Right cardiac atrium (tissue), 5 donors: ENCODE measurements at regions not wholly inside any gene's neighbourhood (a gene's known extent, or its start where the extent isn't known, plus 50 kb on each side); places are given as distances from the start of the nearest gene placed in this dataset.

ENCODE experiments used
- ATAC-seq, 2 donors: fragments of 200-7000 bp; cut with Tn5 transposase; one replicate each; pipeline versions ENCODE4 v1.8.0 to v1.9.1; 2020; ENCODE audit warnings: moderate library complexity in 2 of 2, mild to moderate bottlenecking in 1 of 2
- DNase-seq, 3 donors: peaks; one replicate each; pipeline ENCODE4 v3.0.0-alpha.2; 2020
- H3K27ac ChIP-seq: one replicate; pipeline ENCODE4 v1.5.1; 2013; ENCODE audit warnings: mild to moderate bottlenecking, low read length, control low read depth, moderate library complexity
- H3K27me3 ChIP-seq: one replicate; pipeline ENCODE4 v1.6.1; 2013; ENCODE audit not compliant: control insufficient read depth, insufficient read depth
- H3K4me1 ChIP-seq: one replicate; pipeline ENCODE4 v1.6.1; 2013; ENCODE audit warnings: low read length; ENCODE audit not compliant: control insufficient read depth, insufficient read depth
- H3K4me3 ChIP-seq: one replicate; pipeline ENCODE4 v1.5.1; 2013; ENCODE audit warnings: low read length, control low read depth
- H3K9me3 ChIP-seq: one replicate; pipeline ENCODE4 v1.6.1; 2013; ENCODE audit warnings: low read length; ENCODE audit not compliant: control insufficient read depth
- WGBS: extraction: QIAGEN DNeasy Blood & Tissue Kit; methylation state at CpG from one replicate; pipeline ENCODE4 v1.1.7; 2013; 5-methylcytosine and 5-hydroxymethylcytosine counted together
- intact Hi-C, 4 donors: fragments of 100-400 bp; cut with DNase I; formaldehyde crosslinking; loops; one replicate each; pipeline versions ENCODE4 v1.11.0 to v1.14.0; 2022 to 2023
- donor health status: healthy with polysubstance abuse.
- donor health status: DM: no; HTN: yes; CAD: no.
- donor health status: DM: no; HTN: no; CAD: no.
- donor health status: DM: no; HTN: yes; CAD: no; lungs with severe emphysema.
- donor health status: DM: yes; HTN: yes; CAD: no.

DNA sequence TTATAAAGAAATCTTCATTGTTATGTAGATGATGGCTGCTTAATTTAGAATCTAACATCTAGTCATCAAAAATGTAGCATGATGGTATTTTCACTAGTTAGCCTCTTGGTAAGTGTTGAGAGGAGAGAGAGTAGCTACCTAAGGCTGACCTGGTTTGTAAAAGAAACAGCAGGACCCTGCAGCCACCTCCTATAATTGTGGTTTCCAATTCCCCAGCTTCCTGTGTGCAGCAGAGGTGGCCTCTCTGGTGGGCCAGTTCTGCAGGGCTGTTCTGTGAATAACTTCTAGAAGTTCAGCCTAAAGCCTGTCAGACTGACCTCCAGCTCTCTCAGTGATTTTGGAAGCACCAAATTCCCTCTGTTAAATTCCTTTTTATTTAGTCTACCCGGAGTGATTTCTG, 246.4 kb upstream of the LRRC7 start:
- intact Hi-C loops = no loop called here

DNA sequence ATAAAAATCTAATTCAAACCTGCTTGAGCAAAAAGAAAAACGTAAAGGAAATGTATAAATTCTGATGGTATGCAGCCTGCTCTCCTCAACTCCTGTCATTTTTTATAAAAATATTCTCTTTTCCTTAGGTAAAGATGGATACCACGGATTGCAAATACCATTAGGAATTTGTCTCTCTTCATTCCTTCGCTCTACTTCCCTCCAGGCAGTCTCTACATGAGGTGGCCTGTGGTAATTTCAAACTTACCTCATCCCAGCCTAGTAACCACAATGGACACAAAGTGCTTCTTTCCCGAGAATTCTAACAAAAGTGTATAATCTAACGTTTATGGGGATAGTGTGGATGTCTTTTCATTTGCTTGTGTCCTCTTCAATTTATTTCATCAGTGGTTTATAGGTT, 239.5 kb upstream of the LRRC7 start:
- H3K27me3 ChIP-seq = no peaks in the 10 kb centered on the region
- intact Hi-C loops = no loop called here
- DNase-seq = no peak
- no peaks in the 10 kb centered on the region for H3K4me1 ChIP-seq
- H3K9me3 ChIP-seq = no peaks in the 10 kb centered on the region
- ATAC-seq = no peak
- 76% methylated on average over 5 of the region's 5 CpGs for WGBS
- no peak overlapping the region for H3K4me3 ChIP-seq
- no peak overlapping the region for H3K27ac ChIP-seq

More for the DNA sequence above, 246.4 kb upstream of the LRRC7 start:
- Histone ChIP-seq H3K4me1 (no peaks in the 10 kb centered on the region), H3K9me3 (no peaks in the 10 kb centered on the region), H3K4me3 (no peak overlapping the region), H3K27me3 (no peaks in the 10 kb centered on the region), H3K27ac (no peak overlapping the region)
- DNase-seq (no peak), ATAC-seq (no peak)
- WGBS = 65% methylated on average over 1 of the region's 1 CpG

DNA sequence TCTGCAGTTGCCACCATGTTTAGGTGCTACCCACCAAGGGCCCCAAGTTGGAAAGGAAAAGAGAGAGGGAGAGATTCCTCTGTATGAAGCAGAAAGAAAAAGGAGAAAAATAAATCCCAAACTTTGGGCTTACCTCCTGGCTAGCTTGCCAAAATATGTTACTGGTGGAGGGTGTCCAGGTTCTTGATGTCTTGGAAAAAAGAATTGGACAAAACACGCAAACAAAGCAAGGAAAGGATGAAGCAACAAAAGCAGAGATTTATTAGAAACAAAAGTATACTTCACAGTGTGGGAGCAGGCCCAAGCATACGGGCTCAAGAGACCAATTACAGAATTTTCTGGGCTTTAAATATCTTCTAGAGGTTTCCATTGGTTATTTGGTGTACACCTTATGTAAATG, 204.5 kb upstream of the LRRC7 start:
- H3K27ac ChIP-seq = no peak overlapping the region
- DNase-seq (no peak), ATAC-seq (no peak)
- 71% methylated on average over 2 of the region's 2 CpGs for WGBS
- no peaks in the 10 kb centered on the region for H3K9me3 ChIP-seq
- H3K4me1 ChIP-seq = no peaks in the 10 kb centered on the region
- intact Hi-C loops = no loop called here
- H3K4me3 ChIP-seq = no peak overlapping the region
- H3K27me3 ChIP-seq = no peaks in the 10 kb centered on the region

DNA sequence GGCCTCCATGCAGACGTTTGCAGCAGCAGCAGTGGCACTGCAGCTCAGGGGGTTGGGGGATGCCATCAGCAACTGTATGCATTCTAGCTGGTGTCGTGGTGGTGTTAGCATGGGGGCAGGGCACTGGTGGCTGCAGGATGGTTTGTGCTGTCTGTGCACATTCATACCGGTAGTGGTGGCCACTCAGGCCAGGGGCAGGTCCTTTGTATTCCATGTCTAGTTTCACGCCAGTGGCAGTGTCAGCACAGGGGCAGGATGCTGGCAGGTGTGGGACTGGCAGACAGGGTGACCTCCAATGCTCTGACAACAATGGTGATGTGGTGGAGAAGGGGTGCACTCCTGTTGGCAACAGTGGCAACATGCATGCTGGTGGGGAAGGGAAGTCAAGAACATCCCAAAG, 194.2 kb upstream of the LRRC7 start:
- Histone ChIP-seq H3K27ac (no peak overlapping the region), H3K9me3 (no peaks in the 10 kb centered on the region), H3K4me1 (no peaks in the 10 kb centered on the region), H3K4me3 (no peak overlapping the region), H3K27me3 (no peaks in the 10 kb centered on the region)
- peak in 1 of 2 donors; percentile 31 for ATAC-seq
- WGBS = 79% methylated on average over 4 of the region's 4 CpGs
- intact Hi-C loops = no loop called here
- peak in 1 of 3 donors; percentile 21 for DNase-seq

DNA sequence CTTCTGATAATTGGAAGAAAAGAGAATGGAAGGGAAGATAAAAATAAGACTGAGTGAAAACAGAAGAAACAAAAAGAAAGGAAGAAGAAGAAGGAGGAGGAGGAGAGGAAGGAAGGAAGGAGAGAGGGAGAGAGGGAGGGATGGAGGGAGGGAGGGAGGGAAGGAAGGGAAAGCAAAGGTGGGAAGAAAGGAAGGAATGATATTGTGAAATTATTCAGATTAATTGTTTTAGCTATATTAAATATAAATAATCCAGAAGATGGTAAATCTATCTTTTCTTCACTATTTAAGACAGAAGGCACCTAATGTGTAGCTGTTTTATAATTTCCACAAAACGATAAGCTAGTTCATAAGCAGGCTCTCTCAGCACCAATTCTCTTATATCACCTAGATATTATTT, 191.3 kb upstream of the LRRC7 start:
- no peak for ATAC-seq
- intact Hi-C loops = no loop called here
- H3K4me3 ChIP-seq = no peak overlapping the region
- 86% methylated on average over 1 of the region's 1 CpG for WGBS
- no peak overlapping the region for H3K27ac ChIP-seq
- DNase-seq = no peak
- H3K27me3 ChIP-seq = no peaks in the 10 kb centered on the region
- no peaks in the 10 kb centered on the region for H3K9me3 ChIP-seq
- H3K4me1 ChIP-seq = no peaks in the 10 kb centered on the region

DNA sequence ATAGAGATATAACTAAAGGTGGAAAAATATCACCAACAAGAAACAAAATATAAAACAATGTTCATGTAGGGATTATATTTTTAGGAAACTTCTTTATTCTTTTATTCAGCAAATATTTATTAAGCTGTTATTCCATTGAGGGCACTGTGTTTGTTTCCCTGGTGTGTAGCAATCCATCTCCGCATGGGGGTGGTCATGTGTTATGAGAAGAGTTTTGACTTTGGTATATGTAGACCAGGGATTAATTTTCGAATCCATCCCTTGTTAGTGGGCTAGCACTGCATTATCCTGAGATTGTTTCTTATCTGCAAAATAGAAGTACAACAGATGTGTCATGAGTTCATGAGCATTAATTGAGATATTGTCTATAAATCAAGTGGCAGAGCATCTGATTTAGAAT, 190.2 kb upstream of the LRRC7 start:
- DNase-seq (no peak), ATAC-seq (no peak)
- H3K4me1 ChIP-seq = no peaks in the 10 kb centered on the region
- H3K9me3 ChIP-seq = no peaks in the 10 kb centered on the region
- H3K4me3 ChIP-seq = no peak overlapping the region
- no peak overlapping the region for H3K27ac ChIP-seq
- H3K27me3 ChIP-seq = no peaks in the 10 kb centered on the region
- 62% methylated on average over 2 of the region's 2 CpGs for WGBS
- intact Hi-C loops = no loop called here

DNA sequence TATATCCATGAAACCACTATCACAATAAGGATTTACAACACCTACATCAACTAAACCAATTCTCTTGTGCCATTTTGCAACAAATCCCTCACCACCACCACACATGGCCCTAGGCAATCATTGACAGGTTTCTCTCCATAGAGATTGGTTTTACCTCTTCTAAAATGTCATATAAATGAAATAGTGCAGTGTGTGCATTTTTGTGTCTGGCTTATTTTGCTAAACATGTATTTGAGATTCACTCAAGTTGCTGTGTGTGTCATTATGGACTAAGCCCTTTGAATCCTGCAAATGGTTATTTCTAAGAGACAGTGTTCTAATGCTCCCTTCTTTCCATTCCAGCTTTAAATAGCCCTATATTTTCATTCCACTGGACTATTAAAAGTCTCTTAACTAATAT, 179.7 kb upstream of the LRRC7 start:
- Histone ChIP-seq H3K4me1 (no peaks in the 10 kb centered on the region), H3K9me3 (no peaks in the 10 kb centered on the region), H3K27me3 (no peaks in the 10 kb centered on the region), H3K4me3 (no peak overlapping the region), H3K27ac (no peak overlapping the region)
- intact Hi-C loops = no loop called here
- ATAC-seq (no peak), DNase-seq (no peak)

DNA sequence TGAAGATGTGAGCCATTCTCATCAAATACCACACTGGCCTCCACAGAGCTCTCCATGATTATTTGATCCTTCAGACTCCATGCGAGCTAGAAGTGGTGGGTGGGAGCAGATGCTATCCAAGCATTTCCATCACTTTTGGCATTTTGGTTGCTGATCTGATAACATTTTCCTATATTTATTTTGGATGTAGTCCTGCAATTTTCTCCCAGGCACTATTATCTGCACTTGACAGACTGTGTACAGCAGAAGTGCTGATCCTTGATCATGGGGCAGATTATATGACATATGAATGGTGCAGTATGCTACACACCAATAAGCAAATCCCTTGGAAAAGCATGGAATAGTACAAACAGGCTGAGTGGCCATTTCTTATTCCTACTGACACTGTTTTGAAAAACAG, 167.6 kb upstream of the LRRC7 start:
- Histone ChIP-seq H3K4me1 (no peaks in the 10 kb centered on the region), H3K27me3 (no peaks in the 10 kb centered on the region), H3K4me3 (no peak overlapping the region), H3K27ac (no peak overlapping the region), H3K9me3 (no peaks in the 10 kb centered on the region)
- 69% methylated on average over 1 of the region's 1 CpG for WGBS
- intact Hi-C loops = no loop called here
- ATAC-seq (no peak), DNase-seq (no peak)

DNA sequence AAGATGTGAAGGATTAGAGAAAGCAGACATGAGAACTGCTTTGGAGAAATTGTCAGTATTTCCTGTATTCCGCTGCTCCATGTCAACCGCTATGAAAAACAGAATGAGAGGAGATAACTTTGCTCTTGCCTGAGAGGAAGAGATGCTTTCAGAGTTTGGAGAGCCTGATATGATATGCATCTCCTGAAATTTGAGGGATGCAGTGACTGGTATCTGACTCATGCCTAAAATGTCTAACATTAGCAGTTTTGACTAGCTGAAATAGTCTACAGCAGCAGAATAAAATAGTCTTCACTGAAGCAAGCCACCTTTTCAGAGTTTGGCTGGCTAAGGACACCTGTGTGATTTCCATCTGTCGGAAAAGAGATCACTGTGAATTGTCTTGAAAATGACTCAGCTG, 165.8 kb upstream of the LRRC7 start:
- Histone ChIP-seq H3K4me3 (no peak overlapping the region), H3K4me1 (no peaks in the 10 kb centered on the region), H3K9me3 (no peaks in the 10 kb centered on the region), H3K27me3 (no peaks in the 10 kb centered on the region), H3K27ac (no peak overlapping the region)
- DNase-seq (no peak), ATAC-seq (no peak)
- intact Hi-C loops = no loop called here
- WGBS = 82% methylated on average over 3 of the region's 3 CpGs

DNA sequence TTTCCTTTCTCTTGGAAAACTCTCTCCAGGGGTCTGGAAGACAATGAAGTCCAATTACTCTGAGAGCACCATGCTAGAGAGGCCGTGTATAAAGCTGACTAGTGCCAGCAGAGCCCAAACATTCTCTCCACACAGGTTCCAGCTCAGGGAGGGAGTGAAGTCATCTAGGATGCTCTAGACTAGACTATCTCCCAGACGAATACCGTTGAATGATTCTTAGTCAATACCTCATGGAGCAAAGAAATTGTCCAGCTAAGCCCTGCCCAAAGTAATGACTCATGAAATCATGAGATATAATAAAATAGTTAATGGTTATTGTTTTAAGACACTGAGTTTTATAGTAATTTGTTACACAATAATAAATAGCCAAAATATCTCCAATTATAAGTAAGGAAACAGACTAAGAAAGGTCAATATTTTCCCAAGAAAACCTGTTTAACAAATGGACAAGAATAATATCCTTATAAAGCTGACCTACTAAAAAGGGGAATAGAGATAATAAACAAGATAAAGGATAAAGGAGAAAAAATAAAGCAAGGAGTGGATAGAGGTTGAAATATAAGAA, 163.9 kb upstream of the LRRC7 start:
- no peak overlapping the region for H3K27ac ChIP-seq
- 74% methylated on average over 3 of the region's 3 CpGs for WGBS
- H3K9me3 ChIP-seq = no peaks in the 10 kb centered on the region
- H3K27me3 ChIP-seq = no peaks in the 10 kb centered on the region
- DNase-seq (no peak), ATAC-seq (no peak)
- intact Hi-C loops = no loop called here
- no peaks in the 10 kb centered on the region for H3K4me1 ChIP-seq
- no peak overlapping the region for H3K4me3 ChIP-seq

DNA sequence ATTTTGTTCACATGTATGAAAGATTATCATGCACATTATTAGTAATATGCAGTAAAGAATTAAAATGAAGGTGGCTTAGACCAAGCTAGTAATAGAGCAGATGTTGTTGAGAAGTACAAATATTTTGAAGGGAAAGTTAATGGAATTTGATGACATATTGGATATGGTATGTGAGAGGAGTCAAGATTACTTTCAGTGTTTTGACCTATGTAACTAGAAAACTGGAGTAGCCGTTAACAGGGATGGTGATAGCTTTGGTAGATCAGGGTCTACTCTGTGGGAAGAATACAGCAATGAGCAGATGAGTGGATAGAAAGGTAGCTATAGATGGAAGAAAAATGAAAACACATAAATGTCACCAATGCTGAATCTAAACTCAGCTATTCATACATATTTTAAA, 163.2 kb upstream of the LRRC7 start:
- WGBS = 36% methylated on average over 1 of the region's 1 CpG
- intact Hi-C loops = no loop called here
- Histone ChIP-seq H3K4me1 (no peaks in the 10 kb centered on the region), H3K27me3 (no peaks in the 10 kb centered on the region), H3K9me3 (no peaks in the 10 kb centered on the region), H3K27ac (no peak overlapping the region), H3K4me3 (no peak overlapping the region)
- no peak for ATAC-seq
- DNase-seq = no peak

DNA sequence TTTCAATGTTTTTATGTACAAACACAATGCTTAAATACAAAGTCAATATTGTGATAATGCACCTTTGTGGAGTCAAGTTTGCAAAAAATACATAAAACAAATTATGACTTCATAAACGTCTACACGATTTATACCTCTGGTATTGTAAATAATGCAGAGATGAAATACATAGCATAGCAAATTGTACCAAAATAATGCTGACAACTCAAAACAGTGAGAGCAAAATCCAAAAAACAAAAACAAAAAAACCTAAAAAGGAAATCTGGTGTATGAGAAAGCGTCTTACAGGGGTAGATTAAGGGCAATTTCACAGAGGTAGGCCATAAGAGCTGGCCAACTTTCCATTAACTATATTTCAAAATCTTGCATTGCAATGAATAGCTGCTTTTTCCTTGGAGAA, 161.5 kb upstream of the LRRC7 start:
- ATAC-seq = no peak
- H3K27me3 ChIP-seq = no peaks in the 10 kb centered on the region
- no peak overlapping the region for H3K4me3 ChIP-seq
- no peaks in the 10 kb centered on the region for H3K4me1 ChIP-seq
- no peak overlapping the region for H3K27ac ChIP-seq
- intact Hi-C loops = no loop called here
- 87% methylated on average over 3 of the region's 3 CpGs for WGBS
- no peaks in the 10 kb centered on the region for H3K9me3 ChIP-seq
- no peak for DNase-seq
